HEK293 (cell line): ENCODE measurements at regions not wholly inside any gene's neighbourhood (a gene's known extent, or its start where the extent isn't known, plus 50 kb on each side); places are given as distances from the start of the nearest gene placed in this dataset.
A peak's percentile ranks its signal among the peaks of the same experiment; 100 is the strongest.

Experiments
- CTCF ChIA-PET: fragments of 350-600 bp; formaldehyde crosslinking; extraction: SDS; loops from one replicate; lab custom pipeline; 2021; ENCODE audit warnings: antibody characterized with exemption; lab: Yijun Ruan, JAX
- POLR2A ChIA-PET: fragments of 300-600 bp; formaldehyde crosslinking; extraction: SDS; loops from one replicate; lab custom pipeline; 2020; ENCODE audit warnings: antibody characterized with exemption, inconsistent platforms; lab: Yijun Ruan, JAX
- H3K27ac ChIP-seq: fragments of 200-500 bp; sonication (Bioruptor generic); 2 replicates; pipeline ENCODE4 v1.5.1; 2014; ENCODE audit warnings: low read depth, low read length, control low read depth, inconsistent platforms; ENCODE audit errors: extremely low read depth
- H3K36me3 ChIP-seq, 2 experiments: fragments of 200-500 bp in 1 of 2; sonication (Bioruptor generic) in 1 of 2; 1 replicate in 1 of 2; 2 replicates in 1 of 2; pipeline ENCODE4 v1.5.1; 2014 to 2017; ENCODE audit warnings: inconsistent platforms in 2 of 2, low read length in 2 of 2; ENCODE audit not compliant: control insufficient read depth in 2 of 2, insufficient read depth in 1 of 2
- H3K4me1 ChIP-seq: fragments of 200-500 bp; sonication (Bioruptor generic); 2 replicates; pipeline ENCODE4 v1.5.1; 2014; ENCODE audit warnings: mild to moderate bottlenecking, low read length, inconsistent platforms; ENCODE audit not compliant: control insufficient read depth, insufficient read depth
- H3K4me3 ChIP-seq: 2 replicates; pipeline ENCODE4 v1.5.1; 2011; ENCODE audit warnings: low read depth, mild to moderate bottlenecking, control low read depth, low read length, moderate library complexity
- H3K9me3 ChIP-seq: fragments of 200-500 bp; sonication (Bioruptor generic); 2 replicates; pipeline ENCODE4 v1.5.1; 2014; ENCODE audit warnings: low read depth, low read length, inconsistent platforms; ENCODE audit not compliant: control insufficient read depth, insufficient read depth
- GLIS2 ChIP-seq: fragments of 450-650 bp; formaldehyde crosslinking; IDR thresholded peaks from 2 replicates; pipeline ENCODE4 v1.5.1; 2016; ENCODE audit warnings: missing biosample characterization, missing genetic modification characterization
- HOXD13 ChIP-seq: sonication (generic); formaldehyde crosslinking; IDR thresholded peaks from 2 replicates; pipeline ENCODE4 v1.8.0; 2022; ENCODE audit warnings: missing genetic modification reagents, borderline replicate concordance
- KLF8 ChIP-seq: fragments of 450-650 bp; formaldehyde crosslinking; IDR thresholded peaks from 2 replicates; pipeline ENCODE4 v1.5.1; 2016; ENCODE audit warnings: missing biosample characterization, missing genetic modification characterization
- PRDM4 ChIP-seq: fragments of 450-650 bp; formaldehyde crosslinking; IDR thresholded peaks from 2 replicates; pipeline ENCODE4 v1.5.1; 2017; ENCODE audit warnings: missing biosample characterization, missing genetic modification characterization
- TSHZ1 ChIP-seq: fragments of 450-650 bp; formaldehyde crosslinking; IDR thresholded peaks from 2 replicates; pipeline ENCODE4 v1.5.1; 2016; ENCODE audit warnings: missing biosample characterization, missing genetic modification characterization, borderline replicate concordance
- ZBTB7A ChIP-seq: fragments of 450-650 bp; formaldehyde crosslinking; IDR thresholded peaks from 2 replicates; pipeline ENCODE4 v1.5.1; 2016; ENCODE audit warnings: low read depth, missing biosample characterization, missing genetic modification characterization
- ZBTB8A ChIP-seq: fragments of 450-650 bp; formaldehyde crosslinking; IDR thresholded peaks from 2 replicates; pipeline ENCODE4 v1.5.1; 2016; ENCODE audit warnings: missing biosample characterization, missing genetic modification characterization
- ZNF146 ChIP-seq: fragments of 450-650 bp; formaldehyde crosslinking; IDR thresholded peaks from 2 replicates; pipeline ENCODE4 v1.5.1; 2016; ENCODE audit warnings: missing biosample characterization, missing genetic modification characterization
- ZNF184 ChIP-seq: fragments of 450-650 bp; IDR thresholded peaks from 2 replicates; pipeline ENCODE4 v1.5.1; 2018; ENCODE audit warnings: missing biosample characterization, mild to moderate bottlenecking, missing genetic modification characterization
- ZNF221 ChIP-seq: fragments of 450-650 bp; formaldehyde crosslinking; IDR thresholded peaks from 2 replicates; pipeline ENCODE4 v1.5.1; 2017; ENCODE audit warnings: missing biosample characterization, missing genetic modification characterization, borderline replicate concordance
- ZNF571 ChIP-seq: fragments of 450-650 bp; formaldehyde crosslinking; IDR thresholded peaks from 2 replicates; pipeline ENCODE4 v1.5.0; 2017; ENCODE audit warnings: missing biosample characterization, missing genetic modification characterization
- ZNF704 ChIP-seq: fragments of 450-650 bp; formaldehyde crosslinking; IDR thresholded peaks from 2 replicates; pipeline ENCODE4 v1.5.1; 2016; ENCODE audit warnings: missing biosample characterization, missing genetic modification characterization
- ZNF76 ChIP-seq: fragments of 450-650 bp; formaldehyde crosslinking; IDR thresholded peaks from 2 replicates; pipeline ENCODE4; 2016; ENCODE audit warnings: low read depth, missing biosample characterization, missing genetic modification characterization, borderline replicate concordance
- ZNF777 ChIP-seq: fragments of 450-650 bp; formaldehyde crosslinking; IDR thresholded peaks from 2 replicates; pipeline ENCODE4 v1.5.1; 2017; ENCODE audit warnings: missing biosample characterization, missing genetic modification characterization, borderline replicate concordance
- TF ChIP-seq, protein P1 (sequence below): fragments of 450-650 bp; formaldehyde crosslinking; IDR thresholded peaks from 2 replicates; pipeline ENCODE4 v1.5.1; 2016; ENCODE audit warnings: missing biosample characterization, missing genetic modification characterization
- TF ChIP-seq, protein P2 (sequence below): fragments of 450-650 bp; formaldehyde crosslinking; conservative IDR thresholded peaks from 2 replicates; pipeline ENCODE4 v1.5.1; 2016; ENCODE audit warnings: low read depth, missing biosample characterization, missing genetic modification characterization

DNA sequence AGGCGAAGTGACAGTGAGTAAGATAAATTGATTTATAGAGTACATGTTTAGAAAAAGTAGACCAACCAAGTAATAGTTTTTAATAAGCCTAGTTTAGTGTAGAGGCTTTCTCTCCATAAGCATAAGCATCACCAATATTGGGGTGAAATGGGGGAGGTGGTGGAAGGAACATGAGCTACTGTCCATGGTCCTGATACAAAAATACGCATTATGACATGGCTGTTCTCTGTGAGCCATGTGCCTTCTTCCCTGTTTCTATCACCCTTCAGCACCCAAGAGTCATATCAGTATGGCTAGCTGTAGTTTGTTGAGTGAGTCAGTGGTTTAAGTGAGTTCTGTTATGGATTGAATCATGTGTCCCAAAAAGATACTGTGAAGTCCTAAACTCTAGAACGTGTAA is 150.8 kb downstream of the EDN1 start:
- ChIA-PET CTCF (no interaction called here), POLR2A (no interaction called here)
- TF ChIP-seq, protein P1, sequence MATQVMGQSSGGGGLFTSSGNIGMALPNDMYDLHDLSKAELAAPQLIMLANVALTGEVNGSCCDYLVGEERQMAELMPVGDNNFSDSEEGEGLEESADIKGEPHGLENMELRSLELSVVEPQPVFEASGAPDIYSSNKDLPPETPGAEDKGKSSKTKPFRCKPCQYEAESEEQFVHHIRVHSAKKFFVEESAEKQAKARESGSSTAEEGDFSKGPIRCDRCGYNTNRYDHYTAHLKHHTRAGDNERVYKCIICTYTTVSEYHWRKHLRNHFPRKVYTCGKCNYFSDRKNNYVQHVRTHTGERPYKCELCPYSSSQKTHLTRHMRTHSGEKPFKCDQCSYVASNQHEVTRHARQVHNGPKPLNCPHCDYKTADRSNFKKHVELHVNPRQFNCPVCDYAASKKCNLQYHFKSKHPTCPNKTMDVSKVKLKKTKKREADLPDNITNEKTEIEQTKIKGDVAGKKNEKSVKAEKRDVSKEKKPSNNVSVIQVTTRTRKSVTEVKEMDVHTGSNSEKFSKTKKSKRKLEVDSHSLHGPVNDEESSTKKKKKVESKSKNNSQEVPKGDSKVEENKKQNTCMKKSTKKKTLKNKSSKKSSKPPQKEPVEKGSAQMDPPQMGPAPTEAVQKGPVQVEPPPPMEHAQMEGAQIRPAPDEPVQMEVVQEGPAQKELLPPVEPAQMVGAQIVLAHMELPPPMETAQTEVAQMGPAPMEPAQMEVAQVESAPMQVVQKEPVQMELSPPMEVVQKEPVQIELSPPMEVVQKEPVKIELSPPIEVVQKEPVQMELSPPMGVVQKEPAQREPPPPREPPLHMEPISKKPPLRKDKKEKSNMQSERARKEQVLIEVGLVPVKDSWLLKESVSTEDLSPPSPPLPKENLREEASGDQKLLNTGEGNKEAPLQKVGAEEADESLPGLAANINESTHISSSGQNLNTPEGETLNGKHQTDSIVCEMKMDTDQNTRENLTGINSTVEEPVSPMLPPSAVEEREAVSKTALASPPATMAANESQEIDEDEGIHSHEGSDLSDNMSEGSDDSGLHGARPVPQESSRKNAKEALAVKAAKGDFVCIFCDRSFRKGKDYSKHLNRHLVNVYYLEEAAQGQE: peak; percentile 94
- TF ChIP-seq ZNF76 (tag by site-specific recombination): no peak
- Histone ChIP-seq H3K9me3 (no peaks in the 10 kb centered on the region), H3K36me3 (no peaks in the 10 kb centered on the region), H3K27ac (no peak overlapping the region), H3K4me1 (no peaks in the 10 kb centered on the region), H3K4me3 (no peak overlapping the region)

GRCh38 chr6:12442455-12442854 is 152.3 kb downstream of the EDN1 start:
- H3K36me3 ChIP-seq: no peaks in the 10 kb centered on the region
- TF ChIP-seq GLIS2: no peak
- TF ChIP-seq ZNF221: no peak
- TF ChIP-seq ZNF704: no peak
- H3K9me3 ChIP-seq: no peaks in the 10 kb centered on the region
- no peak overlapping the region for H3K27ac ChIP-seq
- CTCF ChIA-PET: no interaction called here
- no peak overlapping the region for H3K4me3 ChIP-seq
- H3K4me1 ChIP-seq: no peaks in the 10 kb centered on the region
- POLR2A ChIA-PET: no interaction called here

DNA sequence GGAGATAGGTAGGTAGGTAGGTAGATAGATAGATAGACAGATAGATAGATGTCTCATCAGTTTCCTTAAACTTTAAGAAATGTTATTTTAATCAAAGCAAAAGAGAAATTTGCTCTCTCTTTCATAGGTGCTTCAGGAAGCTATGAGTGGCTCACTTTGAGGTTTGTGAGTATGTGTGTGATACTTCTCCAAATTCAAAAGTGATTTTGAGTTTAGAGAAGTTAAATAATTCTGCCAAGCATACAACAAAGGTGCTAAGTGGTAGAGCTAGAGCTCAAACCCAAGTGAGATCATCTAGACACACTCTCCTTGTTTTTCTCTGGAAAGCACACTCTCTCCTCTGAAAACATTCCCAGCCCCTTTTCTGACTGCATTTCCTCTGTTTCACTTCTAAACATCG is 156.2 kb downstream of the EDN1 start:
- H3K4me1 ChIP-seq: no peaks in the 10 kb centered on the region
- CTCF ChIA-PET: interaction anchor here (0.6 kb wide), 1 partner anchor 9 kb away, joined by 3 read pairs; no protein-coding TSS in a partner anchor
- no peak overlapping the region for H3K4me3 ChIP-seq
- TF ChIP-seq PRDM4 (tag by site-specific recombination) (no peak), ZNF184 (no peak), ZNF146 (tag by site-specific recombination) (no peak), ZNF221 (no peak), ZBTB8A (no peak), ZNF571 (tag by site-specific recombination) (no peak), KLF8 (tag by site-specific recombination) (no peak), TSHZ1 (tag by site-specific recombination) (no peak), ZNF777 (tag by site-specific recombination) (no peak), HOXD13 (no peak), ZBTB7A (tag by site-specific recombination) (no peak)
- TF ChIP-seq, protein P2, sequence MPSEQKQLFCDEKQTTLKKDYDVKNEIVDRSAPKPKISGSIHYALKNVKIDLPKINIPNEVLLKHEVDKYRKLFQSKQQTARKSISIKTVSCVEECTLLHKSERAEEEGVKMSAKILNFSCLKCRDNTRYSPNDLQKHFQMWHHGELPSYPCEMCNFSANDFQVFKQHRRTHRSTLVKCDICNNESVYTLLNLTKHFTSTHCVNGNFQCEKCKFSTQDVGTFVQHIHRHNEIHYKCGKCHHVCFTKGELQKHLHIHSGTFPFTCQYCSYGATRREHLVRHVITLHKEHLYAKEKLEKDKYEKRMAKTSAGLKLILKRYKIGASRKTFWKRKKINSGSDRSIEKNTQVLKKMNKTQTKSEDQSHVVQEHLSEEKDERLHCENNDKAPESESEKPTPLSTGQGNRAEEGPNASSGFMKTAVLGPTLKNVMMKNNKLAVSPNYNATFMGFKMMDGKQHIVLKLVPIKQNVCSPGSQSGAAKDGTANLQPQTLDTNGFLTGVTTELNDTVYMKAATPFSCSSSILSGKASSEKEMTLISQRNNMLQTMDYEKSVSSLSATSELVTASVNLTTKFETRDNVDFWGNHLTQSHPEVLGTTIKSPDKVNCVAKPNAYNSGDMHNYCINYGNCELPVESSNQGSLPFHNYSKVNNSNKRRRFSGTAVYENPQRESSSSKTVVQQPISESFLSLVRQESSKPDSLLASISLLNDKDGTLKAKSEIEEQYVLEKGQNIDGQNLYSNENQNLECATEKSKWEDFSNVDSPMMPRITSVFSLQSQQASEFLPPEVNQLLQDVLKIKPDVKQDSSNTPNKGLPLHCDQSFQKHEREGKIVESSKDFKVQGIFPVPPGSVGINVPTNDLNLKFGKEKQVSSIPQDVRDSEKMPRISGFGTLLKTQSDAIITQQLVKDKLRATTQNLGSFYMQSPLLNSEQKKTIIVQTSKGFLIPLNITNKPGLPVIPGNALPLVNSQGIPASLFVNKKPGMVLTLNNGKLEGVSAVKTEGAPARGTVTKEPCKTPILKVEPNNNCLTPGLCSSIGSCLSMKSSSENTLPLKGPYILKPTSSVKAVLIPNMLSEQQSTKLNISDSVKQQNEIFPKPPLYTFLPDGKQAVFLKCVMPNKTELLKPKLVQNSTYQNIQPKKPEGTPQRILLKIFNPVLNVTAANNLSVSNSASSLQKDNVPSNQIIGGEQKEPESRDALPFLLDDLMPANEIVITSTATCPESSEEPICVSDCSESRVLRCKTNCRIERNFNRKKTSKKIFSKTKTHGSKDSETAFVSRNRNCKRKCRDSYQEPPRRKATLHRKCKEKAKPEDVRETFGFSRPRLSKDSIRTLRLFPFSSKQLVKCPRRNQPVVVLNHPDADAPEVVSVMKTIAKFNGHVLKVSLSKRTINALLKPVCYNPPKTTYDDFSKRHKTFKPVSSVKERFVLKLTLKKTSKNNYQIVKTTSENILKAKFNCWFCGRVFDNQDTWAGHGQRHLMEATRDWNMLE: no peak
- no peaks in the 10 kb centered on the region for H3K36me3 ChIP-seq
- no peak overlapping the region for H3K27ac ChIP-seq
- H3K9me3 ChIP-seq: no peaks in the 10 kb centered on the region
- POLR2A ChIA-PET: no interaction called here
